Stimulated activated memory B cell treated with anti-CD40 and anti-IgM and Interleukin-4, amounts not matched to agents 10 μg/mL and 1 μg/mL and 100 μg/mL, for 72 hours (primary cell): ENCODE measurements at regions not wholly inside any gene's neighbourhood (a gene's known extent, or its start where the extent isn't known, plus 50 kb on each side); places are given as distances from the start of the nearest gene placed in this dataset.

Source experiments
- ATAC-seq: fragments of 150-1000 bp; cut with Tn5 transposase; 2 replicates; pipeline ENCODE4 v1.10.0; 2021
- H3K27ac Mint-ChIP-seq: one replicate; pipeline ENCODE4 v1.8.0; 2022; ENCODE audit warnings: mild to moderate bottlenecking, mixed read lengths
- H3K27me3 Mint-ChIP-seq: one replicate; pipeline ENCODE4 v1.8.0; 2022; ENCODE audit warnings: mixed read lengths
- H3K36me3 Mint-ChIP-seq: one replicate; pipeline ENCODE4 v1.8.0; 2022; ENCODE audit warnings: mixed read lengths
- H3K4me1 Mint-ChIP-seq: one replicate; pipeline ENCODE4 v1.8.0; 2022; ENCODE audit warnings: mixed read lengths
- H3K4me3 Mint-ChIP-seq: one replicate; pipeline ENCODE4 v1.8.0; 2022; ENCODE audit warnings: mild to moderate bottlenecking, moderate library complexity, mixed read lengths
- H3K9me3 Mint-ChIP-seq: one replicate; pipeline ENCODE4 v1.8.0; 2022; ENCODE audit warnings: mixed read lengths

- H3K36me3 Mint-ChIP-seq, result no peaks in the 10 kb centered on the region
- no peak for ATAC-seq
- H3K4me1 Mint-ChIP-seq, result no peaks in the 10 kb centered on the region
- peaks cover 19% of the 10 kb centered on the region for H3K9me3 Mint-ChIP-seq
- no peak overlapping the region for H3K27ac Mint-ChIP-seq
- peaks cover 23% of the 10 kb centered on the region for H3K27me3 Mint-ChIP-seq
- H3K4me3 Mint-ChIP-seq, result no peak overlapping the region
Observed at GRCh38 chr4:107562316-107562715, 157.7 kb downstream of the PAPSS1 start.

- Mint-ChIP-seq H3K27ac (no peak overlapping the region), H3K36me3 (no peaks in the 10 kb centered on the region), H3K4me3 (no peak overlapping the region), H3K27me3 (peaks cover 18% of the 10 kb centered on the region), H3K9me3 (peaks cover 14% of the 10 kb centered on the region), H3K4me1 (no peaks in the 10 kb centered on the region)
- no peak for ATAC-seq
Observed at GRCh38 chr4:107561481-107561880, 158.6 kb downstream of the PAPSS1 start.

GRCh38 chr4:107559653-107560052 lies 160.4 kb downstream of the PAPSS1 start:
- Mint-ChIP-seq H3K36me3 (no peaks in the 10 kb centered on the region), H3K27ac (no peak overlapping the region), H3K27me3 (peaks cover 18% of the 10 kb centered on the region), H3K9me3 (peaks cover 14% of the 10 kb centered on the region), H3K4me3 (no peak overlapping the region), H3K4me1 (no peaks in the 10 kb centered on the region)
- no peak for ATAC-seq

GRCh38 chr4:107552306-107552705 lies 167.7 kb downstream of the PAPSS1 start:
- H3K4me1 Mint-ChIP-seq, result no peaks in the 10 kb centered on the region
- H3K9me3 Mint-ChIP-seq, result no peaks in the 10 kb centered on the region
- no peak for ATAC-seq
- no peak overlapping the region for H3K27ac Mint-ChIP-seq
- no peaks in the 10 kb centered on the region for H3K36me3 Mint-ChIP-seq
- no peak overlapping the region for H3K4me3 Mint-ChIP-seq
- H3K27me3 Mint-ChIP-seq, result no peaks in the 10 kb centered on the region

GRCh38 chr4:107548211-107548905 lies 171.7 kb downstream of the PAPSS1 start:
- H3K27ac Mint-ChIP-seq, result no peak overlapping the region
- no peak for ATAC-seq
- H3K36me3 Mint-ChIP-seq, result no peaks in the 10 kb centered on the region

GRCh38 chr4:107546638-107547037 lies 173.4 kb downstream of the PAPSS1 start:
- H3K27ac Mint-ChIP-seq, result no peak overlapping the region
- H3K27me3 Mint-ChIP-seq, result no peaks in the 10 kb centered on the region
- no peak for ATAC-seq
- no peak overlapping the region for H3K4me3 Mint-ChIP-seq
- H3K4me1 Mint-ChIP-seq, result no peaks in the 10 kb centered on the region
- no peaks in the 10 kb centered on the region for H3K36me3 Mint-ChIP-seq
- no peaks in the 10 kb centered on the region for H3K9me3 Mint-ChIP-seq

More at GRCh38 chr4:107548211-107548905, 171.7 kb downstream of the PAPSS1 start:
- no peaks in the 10 kb centered on the region for H3K9me3 Mint-ChIP-seq
- H3K27me3 Mint-ChIP-seq, result no peaks in the 10 kb centered on the region
- no peaks in the 10 kb centered on the region for H3K4me1 Mint-ChIP-seq
- no peak overlapping the region for H3K4me3 Mint-ChIP-seq

- H3K27me3 Mint-ChIP-seq, result no peaks in the 10 kb centered on the region
- ATAC-seq, result no peak
- H3K9me3 Mint-ChIP-seq, result no peaks in the 10 kb centered on the region
- H3K36me3 Mint-ChIP-seq, result no peaks in the 10 kb centered on the region
- H3K4me3 Mint-ChIP-seq, result no peak overlapping the region
- H3K27ac Mint-ChIP-seq, result no peak overlapping the region
- H3K4me1 Mint-ChIP-seq, result no peaks in the 10 kb centered on the region
Observed at GRCh38 chr4:107541511-107541910, 178.5 kb downstream of the PAPSS1 start.

GRCh38 chr4:107531927-107532326 lies 188.1 kb downstream of the PAPSS1 start:
- Mint-ChIP-seq H3K27ac (no peak overlapping the region), H3K27me3 (no peaks in the 10 kb centered on the region), H3K4me3 (no peak overlapping the region), H3K4me1 (no peaks in the 10 kb centered on the region), H3K9me3 (no peaks in the 10 kb centered on the region), H3K36me3 (no peaks in the 10 kb centered on the region)
- no peak for ATAC-seq

GRCh38 chr4:107520368-107520767 lies 199.7 kb downstream of the PAPSS1 start:
- Mint-ChIP-seq H3K4me1 (no peaks in the 10 kb centered on the region), H3K9me3 (no peaks in the 10 kb centered on the region), H3K27ac (no peak overlapping the region), H3K4me3 (no peak overlapping the region), H3K36me3 (no peaks in the 10 kb centered on the region), H3K27me3 (peaks cover 15% of the 10 kb centered on the region)
- ATAC-seq, result no peak

GRCh38 chr4:107519053-107519452 lies 201.0 kb downstream of the PAPSS1 start:
- H3K27me3 Mint-ChIP-seq, result peaks cover 15% of the 10 kb centered on the region
- no peak for ATAC-seq
- peaks cover 6% of the 10 kb centered on the region for H3K9me3 Mint-ChIP-seq
- H3K4me1 Mint-ChIP-seq, result no peaks in the 10 kb centered on the region
- no peaks in the 10 kb centered on the region for H3K36me3 Mint-ChIP-seq
- H3K4me3 Mint-ChIP-seq, result no peak overlapping the region
- no peak overlapping the region for H3K27ac Mint-ChIP-seq

GRCh38 chr4:107518076-107518475 lies 202.0 kb downstream of the PAPSS1 start:
- no peak overlapping the region for H3K27ac Mint-ChIP-seq
- H3K27me3 Mint-ChIP-seq, result peaks cover 15% of the 10 kb centered on the region
- no peaks in the 10 kb centered on the region for H3K4me1 Mint-ChIP-seq
- peaks cover 6% of the 10 kb centered on the region for H3K9me3 Mint-ChIP-seq
- H3K36me3 Mint-ChIP-seq, result no peaks in the 10 kb centered on the region
- ATAC-seq, result no peak
- H3K4me3 Mint-ChIP-seq, result no peak overlapping the region

- no peaks in the 10 kb centered on the region for H3K36me3 Mint-ChIP-seq
- peaks cover 6% of the 10 kb centered on the region for H3K9me3 Mint-ChIP-seq
- H3K27ac Mint-ChIP-seq, result no peak overlapping the region
- no peak for ATAC-seq
- H3K27me3 Mint-ChIP-seq, result no peaks in the 10 kb centered on the region
- no peaks in the 10 kb centered on the region for H3K4me1 Mint-ChIP-seq
- H3K4me3 Mint-ChIP-seq, result no peak overlapping the region
Observed at GRCh38 chr4:107512549-107512948, 207.5 kb downstream of the PAPSS1 start.

- H3K36me3 Mint-ChIP-seq, result no peaks in the 10 kb centered on the region
- H3K9me3 Mint-ChIP-seq, result peaks cover 1% of the 10 kb centered on the region
- H3K4me3 Mint-ChIP-seq, result no peak overlapping the region
- H3K27me3 Mint-ChIP-seq, result no peaks in the 10 kb centered on the region
- ATAC-seq, result no peak
- H3K4me1 Mint-ChIP-seq, result no peaks in the 10 kb centered on the region
- H3K27ac Mint-ChIP-seq, result no peak overlapping the region
Observed at GRCh38 chr4:107509615-107510014, 210.4 kb downstream of the PAPSS1 start.

- H3K4me1 Mint-ChIP-seq, result no peaks in the 10 kb centered on the region
- no peaks in the 10 kb centered on the region for H3K36me3 Mint-ChIP-seq
- no peak overlapping the region for H3K27ac Mint-ChIP-seq
- H3K27me3 Mint-ChIP-seq, result no peaks in the 10 kb centered on the region
- ATAC-seq, result no peak
- H3K9me3 Mint-ChIP-seq, result peaks cover 8% of the 10 kb centered on the region
- H3K4me3 Mint-ChIP-seq, result no peak overlapping the region
Observed at GRCh38 chr4:107500551-107500950, 219.5 kb downstream of the PAPSS1 start.

GRCh38 chr4:107497054-107497453 lies 223.0 kb downstream of the PAPSS1 start:
- Mint-ChIP-seq H3K4me1 (no peaks in the 10 kb centered on the region), H3K27me3 (no peaks in the 10 kb centered on the region), H3K36me3 (no peaks in the 10 kb centered on the region), H3K9me3 (peaks cover 11% of the 10 kb centered on the region), H3K4me3 (no peak overlapping the region), H3K27ac (no peak overlapping the region)
- ATAC-seq, result no peak

- Mint-ChIP-seq H3K27ac (no peak overlapping the region), H3K4me1 (no peaks in the 10 kb centered on the region), H3K9me3 (peaks cover 11% of the 10 kb centered on the region)
Observed at GRCh38 chr4:107492566-107492965, 227.5 kb downstream of the PAPSS1 start.

More at GRCh38 chr4:107492566-107492965, 227.5 kb downstream of the PAPSS1 start:
- Mint-ChIP-seq H3K36me3 (no peaks in the 10 kb centered on the region), H3K4me3 (no peak overlapping the region), H3K27me3 (no peaks in the 10 kb centered on the region)
- no peak for ATAC-seq
